GM21825 (cell line): ENCODE measurements at regions not wholly inside any gene's neighbourhood (a gene's known extent, or its start where the extent isn't known, plus 50 kb on each side); places are given as distances from the start of the nearest gene placed in this dataset.

Experiments used
- ATAC-seq: cut with Tn5 transposase; IDR thresholded peaks from one replicate; pipeline ENCODE4 v1.9.1; 2021; ENCODE audit warnings: mild to moderate bottlenecking, moderate library complexity; ENCODE audit not compliant: unreplicated experiment

DNA sequence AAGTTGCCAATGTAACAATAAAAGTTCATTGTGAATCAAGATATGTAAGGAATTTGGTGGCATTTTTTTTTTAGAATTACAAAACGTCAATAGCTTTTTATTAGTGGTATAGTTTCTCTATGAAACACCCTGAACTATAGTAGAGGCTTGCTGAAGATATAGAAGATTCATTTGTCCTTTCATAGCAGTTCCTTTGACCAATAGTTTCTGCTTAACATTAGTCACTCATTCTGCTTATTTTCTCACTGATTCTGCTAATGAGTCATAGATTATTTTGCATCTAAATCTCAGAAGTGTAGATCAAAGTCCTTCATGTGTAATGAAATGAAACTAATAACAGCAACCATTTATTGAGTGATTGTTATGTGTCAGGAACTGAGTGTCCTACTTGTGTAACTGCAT lies 205.0 kb upstream of the TET2 start:
- peak; percentile 53 for ATAC-seq

DNA sequence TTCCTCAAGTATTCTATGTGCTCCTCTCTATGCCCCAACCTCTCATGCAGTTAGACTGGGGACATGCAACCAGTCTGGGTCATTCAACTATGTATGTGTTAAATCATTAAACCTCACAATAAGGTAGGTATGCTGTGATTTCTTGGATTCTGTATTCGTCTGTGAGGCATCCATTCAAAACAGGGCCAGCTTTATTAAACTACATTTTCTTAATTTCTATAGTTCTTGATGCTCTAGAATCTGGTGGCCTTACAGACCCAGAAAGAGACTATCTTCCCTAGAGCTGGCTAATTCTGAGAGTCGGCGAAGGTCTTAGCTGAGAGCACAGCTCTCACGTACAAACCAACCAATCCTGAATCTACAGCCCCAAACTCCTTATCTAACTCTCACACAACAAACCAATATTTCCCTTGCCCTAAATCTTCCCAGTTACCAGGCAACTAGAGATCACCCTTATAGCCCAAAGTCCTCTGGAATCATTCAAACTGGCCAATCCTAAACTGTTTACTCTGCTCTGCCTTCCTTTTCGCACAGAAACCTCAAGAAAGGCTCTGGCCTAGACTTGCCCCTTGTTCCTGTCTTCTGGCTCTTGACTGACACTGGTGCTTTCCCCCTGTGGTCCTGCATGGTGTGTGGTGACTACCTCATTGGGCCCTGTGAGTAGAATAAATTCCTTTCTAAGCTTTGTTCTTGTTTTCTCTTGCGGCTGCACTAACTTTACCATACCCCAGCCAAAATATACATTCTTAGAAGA lies 203.5 kb upstream of the TET2 start:
- peak; percentile 84 for ATAC-seq

DNA sequence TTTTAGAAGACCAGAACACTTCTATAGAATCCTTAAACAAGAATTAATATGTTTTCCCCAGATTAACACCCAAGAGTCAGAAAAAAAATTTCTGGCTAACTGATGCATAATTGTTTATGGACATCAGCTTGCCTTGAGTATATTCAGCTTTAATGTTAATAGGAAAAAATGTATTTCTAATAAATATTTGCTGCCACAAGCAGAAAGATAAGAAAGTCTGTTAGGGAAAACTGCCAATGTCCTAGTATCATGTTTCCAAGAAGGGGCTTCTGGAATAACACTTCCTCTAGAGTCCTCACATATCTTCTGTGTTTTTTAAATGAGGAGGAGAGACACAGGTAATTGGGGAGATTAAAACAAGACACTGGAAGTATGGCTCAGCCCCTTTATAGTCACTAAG lies 202.1 kb upstream of the TET2 start:
- no peak for ATAC-seq

DNA sequence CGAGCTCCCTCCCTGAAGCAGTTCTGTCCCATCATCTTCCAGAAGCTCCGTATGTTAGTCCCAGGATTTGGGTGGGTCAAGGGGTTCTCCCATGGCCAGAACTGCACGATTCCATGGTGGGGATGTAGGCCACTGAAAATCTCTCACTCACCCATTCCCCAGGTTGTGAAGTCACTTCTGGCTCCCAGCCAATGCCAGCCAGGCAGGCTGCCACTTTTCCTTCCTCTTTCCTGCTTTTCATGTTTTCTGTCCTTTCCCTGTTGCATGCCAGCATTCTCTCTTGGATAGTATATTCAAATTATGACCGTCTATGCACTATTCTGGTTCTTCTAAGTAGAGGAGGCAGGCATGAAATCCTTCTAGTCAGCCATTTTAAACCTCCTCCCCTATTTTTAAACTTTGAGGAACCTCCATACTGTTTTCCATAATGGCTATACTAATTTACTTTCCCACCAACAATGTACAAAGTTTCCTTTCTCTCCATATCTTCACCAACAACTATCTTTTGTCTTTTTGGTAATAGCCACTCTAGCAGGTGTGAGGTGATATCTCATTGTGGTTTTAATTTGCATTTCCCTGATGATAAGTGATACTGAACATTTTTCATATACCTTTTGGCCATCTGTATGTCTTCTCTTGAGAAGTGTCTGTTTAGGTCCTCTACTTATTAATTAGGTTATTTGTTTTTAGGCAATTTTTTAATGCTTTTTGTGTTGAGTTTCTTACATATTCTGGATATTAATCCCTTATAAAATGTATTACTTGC lies 182.1 kb upstream of the TET2 start:
- no peak for ATAC-seq

DNA sequence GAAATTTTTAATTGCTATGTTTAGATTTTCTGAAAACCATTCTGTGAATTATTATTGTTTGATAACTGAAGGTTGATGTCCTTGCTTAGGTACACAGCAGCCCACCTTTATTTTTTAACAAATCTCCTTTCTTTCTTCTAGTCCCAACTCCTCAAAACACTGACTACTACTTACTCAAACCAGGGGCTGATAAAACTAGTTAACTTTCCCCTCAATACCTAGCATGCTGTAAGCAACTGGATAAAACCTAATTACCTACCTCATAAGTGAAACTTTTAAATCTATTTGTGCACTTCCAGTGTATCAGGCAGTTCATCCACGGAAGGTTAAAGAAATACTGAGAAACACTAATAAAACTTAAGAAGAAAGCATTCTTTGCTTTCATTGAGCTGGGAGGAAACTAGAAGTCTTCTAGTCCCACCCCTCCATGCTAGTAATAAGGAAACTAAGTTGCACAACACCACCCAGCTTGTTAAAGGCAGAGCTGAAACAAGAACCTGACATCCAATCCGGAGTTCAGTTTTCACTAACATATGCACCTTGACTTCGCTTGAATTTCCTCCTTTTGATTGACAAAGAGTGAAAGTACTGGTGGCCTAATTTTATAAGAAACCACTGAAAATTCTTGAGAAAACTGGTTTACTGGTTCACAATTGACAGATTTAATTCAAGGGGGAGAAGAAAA lies 180.2 kb upstream of the TET2 start:
- peak; percentile 98 for ATAC-seq

DNA sequence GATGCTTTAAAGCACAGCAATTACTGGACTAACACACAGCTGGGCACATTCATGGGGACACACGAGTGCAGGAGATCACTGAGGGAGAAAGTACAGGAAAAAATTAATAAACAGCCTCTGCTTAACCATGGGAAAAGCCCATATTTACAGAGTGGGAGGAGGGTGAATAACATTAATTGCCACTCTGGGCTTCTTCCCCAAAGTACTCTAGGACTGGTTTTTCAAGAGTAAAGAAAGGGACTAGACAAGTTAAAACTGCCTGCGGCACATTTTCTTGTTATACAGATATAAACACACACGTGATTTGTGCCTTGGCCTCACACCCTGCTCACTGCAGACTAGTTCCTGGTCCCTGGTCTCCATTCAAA lies 179.7 kb upstream of the TET2 start:
- ATAC-seq, result peak; percentile 26

DNA sequence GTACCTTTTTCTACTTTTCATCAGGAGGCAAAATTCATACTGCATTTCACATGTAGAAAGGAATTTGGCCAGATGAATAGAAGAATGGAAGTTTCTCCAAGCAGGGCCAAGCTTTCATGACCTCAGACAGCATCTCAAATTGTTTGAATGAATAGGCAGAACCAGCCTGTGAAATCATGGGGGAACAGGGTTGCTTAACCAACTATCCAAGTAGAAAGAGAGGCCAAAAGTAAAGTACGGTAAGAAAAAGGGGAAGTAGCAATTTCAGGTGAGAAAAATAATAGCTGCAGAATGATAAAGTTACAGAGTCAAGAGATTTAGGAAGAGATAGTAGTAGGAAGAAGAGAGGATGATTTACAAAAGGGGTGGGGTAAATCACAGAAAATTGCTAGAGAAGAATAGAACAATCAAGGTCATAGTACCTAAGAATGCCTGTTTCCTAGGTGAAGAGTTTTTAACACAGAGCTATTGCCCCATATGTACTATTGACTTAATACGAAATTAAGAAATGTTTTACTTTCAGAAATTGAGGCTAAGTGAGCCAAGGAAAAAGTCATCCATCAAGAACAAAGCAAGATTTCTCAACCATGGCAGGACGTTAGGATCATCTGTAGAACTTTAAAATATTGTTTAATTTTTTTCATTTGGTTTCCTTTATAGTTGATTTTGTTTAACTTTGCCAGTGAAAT lies 177.1 kb upstream of the TET2 start:
- no peak for ATAC-seq

DNA sequence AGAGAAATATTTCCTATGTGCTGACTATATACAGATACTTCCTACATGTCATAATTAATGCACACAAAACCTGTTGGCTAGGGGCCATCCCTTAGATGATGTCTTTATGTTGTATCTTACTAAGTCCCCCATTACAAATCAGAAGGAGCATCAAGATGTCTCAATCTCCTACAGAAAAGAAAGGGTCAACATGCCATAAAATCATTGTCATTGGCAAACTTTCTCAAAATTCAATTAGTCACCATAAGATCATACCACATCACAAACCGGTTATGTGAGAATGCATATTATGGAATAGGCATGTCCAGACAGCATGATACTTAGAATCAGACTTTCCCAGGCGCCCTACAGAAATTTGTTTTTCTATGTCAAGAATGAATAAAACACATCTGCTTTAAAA lies 175.2 kb upstream of the TET2 start:
- ATAC-seq, result no peak

DNA sequence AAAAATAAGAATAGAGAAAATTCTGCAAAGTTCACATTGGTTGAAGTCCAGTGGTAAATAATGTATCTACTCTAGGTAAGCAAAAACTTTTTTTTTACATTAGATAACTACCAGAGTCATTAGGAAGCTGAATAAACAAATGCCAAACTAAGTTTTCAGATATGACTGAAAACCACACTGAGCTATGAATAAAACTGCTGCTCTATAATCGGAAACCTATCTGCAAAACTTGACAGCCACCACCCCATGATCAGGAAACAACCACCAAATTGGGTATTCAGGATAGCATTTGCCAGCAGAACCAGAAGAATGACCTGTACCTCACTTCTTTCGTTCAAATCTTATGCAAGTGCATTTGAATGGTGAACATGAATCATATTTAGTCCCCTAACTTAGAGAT lies 173.0 kb upstream of the TET2 start:
- ATAC-seq, result no peak

DNA sequence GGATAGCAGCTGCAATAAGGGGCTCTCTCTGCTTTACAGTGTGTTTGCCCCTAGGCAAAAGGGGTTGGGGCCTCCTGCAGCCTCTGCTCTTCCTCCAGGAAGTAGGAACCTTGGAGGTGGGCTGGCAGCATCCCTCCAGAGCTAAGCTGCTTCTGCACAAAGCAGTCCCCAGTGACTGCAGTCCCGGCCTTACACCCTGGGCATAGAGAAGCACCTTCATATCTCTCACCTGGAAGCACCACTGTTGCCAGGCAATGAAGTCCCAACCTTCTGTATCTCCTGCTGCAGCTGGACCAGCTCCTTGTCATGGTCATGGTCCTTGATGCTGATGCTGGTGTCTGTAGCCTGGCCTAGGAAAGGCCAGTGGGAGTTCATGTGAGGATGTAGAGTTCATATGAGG lies 171.1 kb upstream of the TET2 start:
- no peak for ATAC-seq

DNA sequence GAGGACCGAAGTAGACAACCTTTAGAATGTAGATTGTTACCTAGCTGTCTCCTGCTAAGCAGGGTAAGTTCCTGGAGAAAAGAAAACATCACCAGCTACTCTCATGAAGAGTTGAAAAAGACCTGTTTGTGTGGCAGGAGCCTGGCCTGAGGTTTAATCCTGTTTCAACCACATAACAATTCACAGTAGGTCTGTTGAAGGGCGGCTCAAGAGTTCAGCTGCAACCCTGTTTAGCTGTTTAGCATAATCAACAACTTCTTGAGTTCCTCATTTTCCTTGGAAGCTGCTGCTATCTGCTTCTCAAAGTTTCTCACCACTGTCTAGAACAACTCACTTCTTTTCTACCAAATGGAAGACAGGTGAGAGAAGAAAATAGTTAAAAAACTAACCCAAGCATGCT lies 170.4 kb upstream of the TET2 start:
- no peak for ATAC-seq

DNA sequence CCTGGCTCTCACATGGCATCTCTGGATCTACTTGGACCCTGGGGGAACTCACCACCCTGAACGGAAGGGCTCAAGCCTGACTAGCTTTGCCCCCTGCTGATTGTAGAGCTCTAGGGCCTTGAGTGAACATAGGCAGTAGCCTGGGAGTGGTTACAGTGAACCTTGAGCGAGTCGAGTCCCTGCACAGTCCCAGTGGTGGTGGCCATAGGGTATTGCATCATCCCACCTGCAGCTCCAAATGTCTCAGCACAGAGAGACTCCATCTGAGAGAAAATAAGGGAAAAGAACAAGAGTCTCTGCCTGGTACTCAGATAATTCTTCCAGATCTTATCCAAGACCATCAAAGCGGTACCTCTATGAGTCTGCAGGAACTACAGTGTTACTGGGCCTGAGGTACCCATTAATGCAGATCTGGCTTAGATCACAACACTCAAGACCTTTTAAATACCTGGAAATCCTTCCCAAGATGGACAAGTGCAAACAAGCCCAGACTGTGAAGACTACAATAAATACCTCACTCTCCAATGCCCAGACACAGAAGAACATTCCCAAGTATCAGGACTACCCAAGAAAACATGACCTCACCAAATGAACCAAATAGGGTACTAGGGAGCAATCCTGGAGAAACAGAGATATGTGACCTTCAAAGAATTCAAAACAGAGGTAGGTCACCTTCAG lies 167.5 kb upstream of the TET2 start:
- ATAC-seq, result no peak

DNA sequence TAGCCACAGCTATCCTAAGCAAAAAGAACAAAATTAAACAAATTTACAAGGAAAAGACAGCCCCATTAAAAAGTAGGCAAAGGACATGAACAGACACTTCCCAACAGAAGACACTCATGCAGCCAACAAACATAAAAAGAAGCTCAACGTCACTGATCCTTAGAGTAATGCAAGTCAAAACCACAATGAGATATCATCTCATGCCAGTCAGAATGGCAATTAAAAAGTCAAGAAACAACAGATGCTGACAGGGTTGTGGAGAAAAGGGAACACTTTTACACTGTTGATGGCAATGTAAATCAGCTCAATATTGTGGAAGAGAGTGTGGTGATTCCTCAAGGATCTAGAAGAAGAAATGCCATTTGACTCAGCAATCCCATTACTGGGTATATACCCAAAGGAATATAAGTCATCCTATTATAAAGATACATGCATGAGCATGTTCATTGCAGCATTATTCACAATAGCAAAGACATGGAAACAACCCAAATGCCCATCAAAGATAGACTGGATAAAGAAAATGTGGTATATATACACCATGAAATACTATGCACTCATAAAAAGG lies 163.0 kb upstream of the TET2 start:
- ATAC-seq, result no peak

DNA sequence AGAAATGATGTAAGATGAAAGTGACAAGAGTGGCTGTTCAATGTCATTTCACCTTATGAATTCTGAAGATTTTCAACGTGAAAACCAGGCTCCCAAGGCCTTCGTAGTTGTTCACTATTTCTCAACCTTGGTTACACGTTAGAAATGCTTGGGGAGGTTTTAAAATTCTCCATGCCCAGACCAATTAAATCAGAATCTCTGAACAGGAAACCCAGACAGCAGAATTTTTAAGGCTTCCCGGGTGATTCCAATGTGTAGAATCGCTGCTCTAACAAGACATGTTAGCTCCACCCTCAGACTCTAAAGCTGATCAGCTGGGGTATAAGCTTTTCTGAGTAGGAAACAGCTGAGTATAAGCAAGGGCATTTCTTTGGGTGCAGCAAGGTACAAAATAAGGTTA lies 160.4 kb upstream of the TET2 start:
- ATAC-seq, result no peak

DNA sequence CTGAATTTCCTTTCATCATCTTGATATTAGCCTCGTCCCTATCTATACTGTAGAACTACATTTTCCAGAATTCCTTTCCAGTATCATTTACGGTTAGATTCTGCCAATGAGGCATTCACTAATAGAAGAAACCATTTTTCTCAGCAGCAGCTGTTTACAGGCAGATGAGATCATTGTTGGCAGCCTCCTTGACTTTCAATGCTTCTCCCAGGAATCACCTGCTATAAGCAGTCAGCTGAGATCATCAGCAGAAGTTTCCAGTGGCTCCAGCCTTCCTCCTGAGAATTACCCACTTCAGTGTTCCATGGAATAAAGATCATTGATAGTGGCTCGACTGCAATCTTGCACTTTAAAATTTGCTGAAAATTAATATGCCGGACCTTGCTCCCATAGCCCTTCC lies 157.3 kb upstream of the TET2 start:
- no peak for ATAC-seq

DNA sequence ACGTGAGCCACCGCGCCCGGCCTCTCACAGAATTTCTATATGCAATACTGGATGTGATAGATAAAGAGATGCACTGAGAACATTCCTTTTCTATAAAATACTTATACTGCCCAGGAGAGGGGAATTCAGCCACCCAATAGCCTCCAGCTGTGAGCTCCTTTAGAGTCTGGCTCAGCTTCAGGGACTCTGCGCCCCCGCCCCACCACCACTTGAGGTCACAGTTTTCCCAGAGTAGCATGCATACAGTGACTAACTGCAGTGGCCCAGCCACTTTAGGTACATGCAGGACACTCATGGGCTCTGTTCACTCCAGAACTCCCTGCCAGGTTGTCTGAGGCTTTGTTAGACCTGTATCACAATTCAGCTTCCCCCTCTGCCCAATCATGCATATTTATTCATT lies 144.4 kb upstream of the TET2 start:
- ATAC-seq, result no peak

DNA sequence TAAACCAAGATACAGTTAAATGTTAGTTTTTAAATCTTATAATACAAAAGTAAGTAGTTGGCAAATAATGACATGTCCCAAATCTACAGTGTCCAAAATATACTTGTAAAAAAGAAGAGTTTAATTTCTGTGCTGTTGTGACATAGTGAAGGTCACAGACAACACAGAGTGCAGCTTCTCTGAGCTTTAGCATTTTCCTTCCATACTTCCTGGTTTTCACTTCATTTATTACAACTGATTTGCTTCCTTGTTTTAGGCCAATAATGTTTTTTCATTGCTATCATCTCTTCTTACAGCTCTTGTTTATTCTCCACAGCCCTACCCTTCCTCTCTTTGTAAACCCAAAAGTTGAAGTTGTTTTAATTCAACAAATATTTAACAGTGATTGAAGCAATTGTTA lies 132.4 kb upstream of the TET2 start:
- ATAC-seq, result no peak

DNA sequence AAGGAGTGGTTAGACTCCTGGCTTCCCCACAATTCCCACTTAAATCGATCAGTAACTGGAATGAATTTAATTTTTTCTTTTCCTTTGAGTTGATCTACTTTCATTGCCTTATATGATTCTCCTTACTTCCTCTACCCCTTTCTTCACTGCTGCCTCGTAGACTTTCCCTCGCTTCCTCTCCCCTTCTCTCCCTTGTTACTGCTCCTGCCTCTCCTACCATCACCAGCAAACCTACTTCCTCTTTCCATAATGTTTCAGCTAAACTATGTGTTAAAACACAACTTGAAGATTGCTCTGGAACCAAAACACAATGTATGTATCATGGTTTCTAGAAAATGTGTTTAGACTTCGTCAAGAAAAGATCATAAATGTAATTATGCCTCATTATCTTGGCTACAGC lies 132.0 kb upstream of the TET2 start:
- ATAC-seq, result no peak

DNA sequence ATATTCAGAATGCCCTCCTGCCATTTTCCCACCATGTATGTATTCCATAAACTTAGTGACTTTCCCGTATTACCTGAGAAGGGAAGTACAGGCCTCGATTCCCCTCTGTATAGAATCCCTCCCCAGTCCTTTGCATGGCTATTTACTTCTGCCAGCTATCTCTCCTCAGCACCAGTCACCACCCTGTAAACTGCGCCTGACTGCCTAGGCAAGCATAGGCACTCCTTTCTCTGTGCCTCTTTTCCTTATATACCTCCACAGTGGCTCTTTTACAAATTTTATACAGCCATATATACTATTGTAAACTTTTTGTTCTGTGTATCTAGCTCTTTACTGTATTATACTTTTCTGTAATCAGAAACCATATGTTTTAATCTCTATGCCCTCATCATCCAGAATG lies 130.9 kb upstream of the TET2 start:
- no peak for ATAC-seq

DNA sequence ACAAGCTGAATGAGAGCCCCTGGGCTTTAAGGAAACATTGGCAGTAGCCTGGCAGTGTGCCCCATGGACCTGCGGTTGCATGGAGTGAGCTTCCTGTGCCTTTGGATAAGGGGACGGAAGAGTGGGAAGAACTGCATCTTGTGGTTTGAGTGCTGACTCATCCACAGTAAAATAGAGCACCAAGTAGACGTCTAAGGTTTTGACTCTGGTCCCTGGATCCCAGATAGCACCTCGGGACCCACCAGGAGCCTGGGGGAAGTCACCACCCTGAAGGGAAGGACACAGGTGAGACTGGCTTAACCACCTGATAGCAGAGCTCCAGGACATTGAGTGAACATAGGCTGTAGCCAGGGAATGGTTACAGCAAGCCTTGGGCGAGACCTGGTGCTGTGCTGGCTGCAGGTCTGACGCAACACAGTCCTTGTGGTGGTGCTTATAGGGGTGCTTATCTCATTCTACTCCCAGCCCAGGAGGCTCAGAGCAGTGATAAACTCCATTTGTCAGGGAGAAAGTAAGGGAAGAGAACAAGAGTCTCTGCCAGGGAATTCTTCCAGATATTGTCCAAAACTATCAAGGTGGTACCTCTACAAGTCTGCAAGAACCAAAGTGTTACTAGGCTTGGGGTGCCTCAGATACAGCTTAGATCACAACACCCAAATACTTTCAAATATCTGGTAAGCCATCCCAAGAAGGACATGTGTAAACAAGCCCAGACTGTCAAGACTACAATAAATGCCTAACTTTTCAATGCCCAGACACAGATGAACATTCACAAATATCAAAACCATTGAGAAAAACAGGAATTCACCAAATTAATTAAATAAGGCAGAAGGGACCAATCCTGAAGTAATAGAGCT lies 123.6 kb upstream of the TET2 start:
- no peak for ATAC-seq
